HCT116 (cell line): ENCODE measurements at regions not wholly inside any gene's neighbourhood (a gene's known extent, or its start where the extent isn't known, plus 50 kb on each side); places are given as distances from the start of the nearest gene placed in this dataset.

Source experiments
- ATAC-seq: fragments of 200-7000 bp; cut with Tn5 transposase; 2 replicates; pipeline ENCODE4 v1.9.1; 2020; ENCODE audit warnings: mild to moderate bottlenecking, moderate library complexity
- BruUV-seq: library from RNA; stranded (reverse); fragments of 400-500 nt; replicated peaks from 2 replicates; lab custom pipeline; 2021; lab: Mats Ljungman, UMichigan
- CTCF ChIA-PET: fragments of 300-600 bp; sonication (Branson Sonifier 250); formaldehyde crosslinking; loops from one replicate; lab custom pipeline; 2021; ENCODE audit warnings: antibody characterized with exemption; lab: Charles Lee
- POLR2A ChIA-PET: fragments of 300-600, 350-600 bp; sonication (Branson Sonifier 250); formaldehyde crosslinking; loops from one replicate; lab custom pipeline; 2021; ENCODE audit warnings: antibody characterized with exemption; lab: Charles Lee
- RAD21 ChIA-PET, 2 experiments: fragments of 300-600 bp; sonication (Branson Sonifier 250); formaldehyde crosslinking; loops; one replicate each; lab custom pipeline; 2023; ENCODE audit warnings: low total read pairs in 2 of 2; ENCODE audit not compliant: uncharacterized antibody in 2 of 2, unreplicated experiment in 2 of 2, low non-redundant PET in 1 of 2; lab: Charles Lee
- DNase-seq: peaks from one replicate; pipeline ENCODE4 v3.0.0-alpha.2; 2010; ENCODE audit warnings: low read depth, low spot score
- H2AFZ ChIP-seq: fragments of 200-600 bp; shearing (Covaris generic), sonication (generic); 2 replicates; pipeline ENCODE4 v1.6.1; 2017; ENCODE audit warnings: low read depth, mixed run types, mixed read lengths, antibody characterized with exemption, low read length; ENCODE audit not compliant: poor library complexity, severe bottlenecking
- H3K27ac ChIP-seq: 2 replicates; pipeline ENCODE4 v1.5.1; 2012; ENCODE audit warnings: low read depth, low read length
- H3K27me3 ChIP-seq: fragments of 200-600 bp; sonication (generic); 2 replicates; pipeline ENCODE4 v1.6.1; 2016; ENCODE audit warnings: mixed run types, low read length, mixed read lengths; ENCODE audit not compliant: insufficient read depth
- H3K36me3 ChIP-seq, 2 experiments: fragments of 200-500 bp in 1 of 2; fragments of 200-600 bp in 1 of 2; sonication (Bioruptor generic) in 1 of 2; sonication (generic) in 1 of 2; 2 replicates each; pipeline versions ENCODE4 v1.5.1 to v1.6.1; 2014 to 2016; ENCODE audit warnings: low read length in 2 of 2, inconsistent platforms in 1 of 2, mixed read lengths in 1 of 2, mixed run types in 1 of 2; ENCODE audit not compliant: insufficient read depth in 2 of 2, control insufficient read depth in 1 of 2
- H3K4me1 ChIP-seq, 2 experiments: fragments of 200-600 bp in 1 of 2; sonication (generic) in 1 of 2; 2 replicates each; pipeline versions ENCODE4 v1.5.1 to v1.6.1; 2012 to 2017; ENCODE audit warnings: low read length in 2 of 2, inconsistent platforms in 1 of 2, mild to moderate bottlenecking in 1 of 2, mixed read lengths in 1 of 2, mixed run types in 1 of 2, moderate library complexity in 1 of 2; ENCODE audit not compliant: insufficient read depth in 2 of 2, control insufficient read depth in 1 of 2
- H3K4me2 ChIP-seq: fragments of 200-600 bp; sonication (generic); 2 replicates; pipeline ENCODE4 v1.6.1; 2017; ENCODE audit warnings: mixed run types, low read length, mixed read lengths
- H3K4me3 ChIP-seq, 2 experiments: fragments of 200-600 bp in 1 of 2; sonication (generic) in 1 of 2; replicated peaks in 1 of 2; 2 replicates each; pipeline ENCODE4 v1.5.1; 2011 to 2016; ENCODE audit warnings: low read length in 2 of 2, control low read depth in 1 of 2, low read depth in 1 of 2, mild to moderate bottlenecking in 1 of 2, mixed read lengths in 1 of 2, mixed run types in 1 of 2
- H3K79me2 ChIP-seq: fragments of 200-600 bp; sonication (generic); 2 replicates; pipeline ENCODE4 v1.6.1; 2017; ENCODE audit warnings: mild to moderate bottlenecking, mixed run types, low read length, moderate library complexity, mixed read lengths; ENCODE audit not compliant: insufficient read depth
- H3K9ac ChIP-seq: fragments of 200-600 bp; sonication (generic); 2 replicates; pipeline ENCODE4 v1.6.1; 2016; ENCODE audit warnings: low read length, mixed read lengths
- H3K9me2 ChIP-seq: fragments of 200-600 bp; sonication (generic), shearing (Covaris generic); 2 replicates; pipeline ENCODE4 v1.6.1; 2017; ENCODE audit warnings: mixed run types, mild to moderate bottlenecking, moderate library complexity; ENCODE audit not compliant: insufficient read depth
- H3K9me3 ChIP-seq, 2 experiments: fragments of 200-500 bp in 1 of 2; fragments of 200-600 bp in 1 of 2; sonication (Bioruptor generic) in 1 of 2; sonication (generic) in 1 of 2; 2 replicates each; pipeline ENCODE4 v1.6.1; 2014 to 2017; ENCODE audit warnings: low read length in 2 of 2, mixed read lengths in 2 of 2, inconsistent platforms in 1 of 2, low read depth in 1 of 2, mild to moderate bottlenecking in 1 of 2, mixed run types in 1 of 2, moderate library complexity in 1 of 2; ENCODE audit not compliant: control insufficient read depth in 1 of 2, insufficient read depth in 1 of 2
- H4K20me1 ChIP-seq: fragments of 200-600 bp; sonication (generic), shearing (Covaris generic); 2 replicates; pipeline ENCODE4 v1.6.1; 2017; ENCODE audit warnings: mixed run types, mild to moderate bottlenecking, moderate library complexity; ENCODE audit not compliant: insufficient read depth
- CBX3 ChIP-seq: IDR thresholded peaks from 2 replicates; pipeline ENCODE4 v1.6.1; 2012; ENCODE audit warnings: low read depth
- EZH2 ChIP-seq: fragments of 200-600 bp; sonication (generic); IDR thresholded peaks from 2 replicates; pipeline ENCODE4 v1.6.1; 2017; ENCODE audit warnings: antibody characterized with exemption, mixed run types
- JUND ChIP-seq: IDR thresholded peaks from 2 replicates; pipeline ENCODE4 v1.6.1; 2012
- SIN3A ChIP-seq: IDR thresholded peaks from 2 replicates; pipeline ENCODE4 v1.6.1; 2012; ENCODE audit warnings: low read depth
- SRF ChIP-seq: IDR thresholded peaks from 2 replicates; pipeline ENCODE4 v1.6.1; 2012; ENCODE audit warnings: low read depth
- TCF7L2 ChIP-seq: IDR thresholded peaks from 2 replicates; pipeline ENCODE4 v1.7.0; 2011; ENCODE audit warnings: borderline replicate concordance, inconsistent platforms; ENCODE audit not compliant: insufficient read depth, insufficient read length; ENCODE audit errors: extremely low read depth
- ZNF274 ChIP-seq: fragments of 200-500 bp; sonication (Bioruptor generic); IDR thresholded peaks from 2 replicates; pipeline ENCODE4 v1.6.1; 2014; ENCODE audit warnings: mild to moderate bottlenecking, low read depth, low read length, inconsistent platforms
- intact Hi-C: fragments of 100-400 bp; cut with micrococcal nuclease; formaldehyde crosslinking; loops from 2 replicates; pipeline ENCODE4 v1.10.0; 2022
- TF ChIP-seq, protein P1 (sequence below): IDR thresholded peaks from 2 replicates; pipeline ENCODE4 v1.6.1; 2011; ENCODE audit warnings: mild to moderate bottlenecking, low read length, moderate library complexity; ENCODE audit not compliant: insufficient replicate concordance; ENCODE audit errors: extremely low read depth
- TF ChIP-seq, protein P2 (sequence below): IDR thresholded peaks from 2 replicates; pipeline ENCODE4 v1.6.1; 2012
- TF ChIP-seq, protein P3 (sequence below): IDR thresholded peaks from 2 replicates; pipeline ENCODE4 v1.6.1; 2012

DNA sequence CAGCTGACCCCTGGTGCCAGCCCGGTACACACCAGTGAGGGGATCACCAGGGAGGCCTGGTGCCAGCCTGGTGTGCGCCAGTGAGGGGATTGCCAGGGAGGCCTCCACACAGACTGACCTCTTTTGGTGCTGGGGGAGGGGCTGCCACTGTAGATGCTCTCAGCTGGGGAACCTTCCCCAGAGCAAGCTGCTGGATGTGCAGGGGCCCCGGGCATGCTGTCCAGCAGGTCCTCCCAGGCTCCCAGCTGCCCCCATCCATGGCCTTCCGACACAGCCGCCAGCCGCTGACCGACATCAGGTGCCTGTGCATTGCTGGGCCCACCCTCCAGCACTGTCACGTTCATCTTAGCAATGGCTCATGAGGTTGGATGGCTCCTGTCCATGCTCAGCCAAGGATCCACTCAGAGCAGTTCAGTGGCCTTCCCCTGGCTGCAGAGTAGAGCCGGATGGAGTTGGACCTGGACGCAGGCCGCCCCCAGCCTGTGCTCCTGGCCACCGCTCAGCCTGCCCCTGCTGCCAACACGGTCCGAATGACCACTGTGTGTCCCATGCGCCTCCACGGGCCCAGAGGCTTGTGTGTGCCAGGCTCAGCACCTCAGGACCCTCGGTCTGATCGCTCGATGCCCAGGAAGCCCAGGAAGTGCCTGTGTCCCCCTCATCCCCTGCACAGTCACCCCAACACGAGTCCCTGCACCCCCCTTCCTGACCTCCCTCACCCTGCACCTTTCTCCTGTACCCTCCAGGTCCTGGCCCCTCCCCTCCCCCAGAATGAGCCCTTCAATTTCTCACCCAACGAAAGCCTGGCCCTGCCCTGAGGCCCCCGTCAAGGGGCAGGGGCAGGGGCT is 95.7 kb downstream of the YTHDF1 start:
- no peaks in the 10 kb centered on the region for H4K20me1 ChIP-seq
- no peaks in the 10 kb centered on the region for H3K9me3 ChIP-seq
- ChIA-PET RAD21 (no interaction called here), POLR2A (no interaction called here), CTCF (no interaction called here)
- H3K79me2 ChIP-seq: no peaks in the 10 kb centered on the region
- intact Hi-C loops: no loop called here
- 0 out of 2 replicates have a peak, but pooled peaks cover 1% of the 10 kb centered on the region for H3K27me3 ChIP-seq
- BruUV-seq: no TSS peak
- ATAC-seq: no peak
- H3K4me2 ChIP-seq: no peak overlapping the region
- H3K4me3 ChIP-seq: no peak overlapping the region
- no peak overlapping the region for H3K27ac ChIP-seq
- H3K4me1 ChIP-seq: peaks cover 0 to 6% of the 10 kb centered on the region in 2 experiments; a peak in 1 of 4 replicates
- H2AFZ ChIP-seq: no peak overlapping the region
- H3K9ac ChIP-seq: no peak overlapping the region
- no peaks in the 10 kb centered on the region for H3K9me2 ChIP-seq
- no peak for DNase-seq
- H3K36me3 ChIP-seq: no peaks in the 10 kb centered on the region
- TF ChIP-seq, protein P1, sequence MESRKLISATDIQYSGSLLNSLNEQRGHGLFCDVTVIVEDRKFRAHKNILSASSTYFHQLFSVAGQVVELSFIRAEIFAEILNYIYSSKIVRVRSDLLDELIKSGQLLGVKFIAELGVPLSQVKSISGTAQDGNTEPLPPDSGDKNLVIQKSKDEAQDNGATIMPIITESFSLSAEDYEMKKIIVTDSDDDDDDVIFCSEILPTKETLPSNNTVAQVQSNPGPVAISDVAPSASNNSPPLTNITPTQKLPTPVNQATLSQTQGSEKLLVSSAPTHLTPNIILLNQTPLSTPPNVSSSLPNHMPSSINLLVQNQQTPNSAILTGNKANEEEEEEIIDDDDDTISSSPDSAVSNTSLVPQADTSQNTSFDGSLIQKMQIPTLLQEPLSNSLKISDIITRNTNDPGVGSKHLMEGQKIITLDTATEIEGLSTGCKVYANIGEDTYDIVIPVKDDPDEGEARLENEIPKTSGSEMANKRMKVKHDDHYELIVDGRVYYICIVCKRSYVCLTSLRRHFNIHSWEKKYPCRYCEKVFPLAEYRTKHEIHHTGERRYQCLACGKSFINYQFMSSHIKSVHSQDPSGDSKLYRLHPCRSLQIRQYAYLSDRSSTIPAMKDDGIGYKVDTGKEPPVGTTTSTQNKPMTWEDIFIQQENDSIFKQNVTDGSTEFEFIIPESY: no peak
- TF ChIP-seq JUND (no peak), SRF (no peak), CBX3 (no peak), SIN3A (no peak), EZH2 (no peak), TCF7L2 (no peak), ZNF274 (no peak)
- TF ChIP-seq, protein P2, sequence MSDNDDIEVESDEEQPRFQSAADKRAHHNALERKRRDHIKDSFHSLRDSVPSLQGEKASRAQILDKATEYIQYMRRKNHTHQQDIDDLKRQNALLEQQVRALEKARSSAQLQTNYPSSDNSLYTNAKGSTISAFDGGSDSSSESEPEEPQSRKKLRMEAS: no peak
- TF ChIP-seq, protein P3, sequence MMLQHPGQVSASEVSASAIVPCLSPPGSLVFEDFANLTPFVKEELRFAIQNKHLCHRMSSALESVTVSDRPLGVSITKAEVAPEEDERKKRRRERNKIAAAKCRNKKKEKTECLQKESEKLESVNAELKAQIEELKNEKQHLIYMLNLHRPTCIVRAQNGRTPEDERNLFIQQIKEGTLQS: no peak
